ENCODE measurements at regions not wholly inside any gene's neighbourhood (a gene's known extent, or its start where the extent isn't known, plus 50 kb on each side); places are given as distances from the start of the nearest gene placed in this dataset.

- no peaks in the 10 kb centered on the region for H3K27me3 ChIP-seq (ENCODE audit: control insufficient read depth, insufficient read depth, low read length)
- no peak overlapping the region for H3K4me3 ChIP-seq (ENCODE audit: low read length in 3 of 3)
- no peak overlapping the region for H3K27ac ChIP-seq (ENCODE audit: low read depth in 2 of 2, low read length in 2 of 2)
- H3K4me1 ChIP-seq (ENCODE audit: control insufficient read depth in 2 of 3, insufficient read depth in 2 of 3, low read depth in 1 of 3, low read length in 3 of 3), result no peaks in the 10 kb centered on the region
- no peak overlapping the region for H3K9ac ChIP-seq (ENCODE audit: low read length in 3 of 3)
- intact Hi-C loops (cut with DNase I), result no loop called here
- H3K36me3 ChIP-seq (ENCODE audit: control insufficient read depth in 2 of 3, insufficient read depth in 3 of 3, low read length in 3 of 3), result no peaks in the 10 kb centered on the region
- DNase-seq (no peak), FAIRE-seq (no peak)
- no peaks in the 10 kb centered on the region for H3K9me3 ChIP-seq (ENCODE audit: control insufficient read depth in 2 of 3, insufficient read depth in 1 of 3, low read length in 3 of 3)
- TF ChIP-seq CTCF (IDR thresholded peaks at IDR 0.05; ENCODE audit: borderline replicate concordance, extremely low read depth, insufficient read depth), result no peak
Measured at GRCh38 chr12:125538401-125539199, 473.4 kb downstream of the AACS start.

- Histone ChIP-seq H3K9ac (ENCODE audit: low read length in 3 of 3) (no peak overlapping the region), H3K27me3 (ENCODE audit: control insufficient read depth, insufficient read depth, low read length) (no peaks in the 10 kb centered on the region), H3K4me1 (ENCODE audit: control insufficient read depth in 2 of 3, insufficient read depth in 2 of 3, low read depth in 1 of 3, low read length in 3 of 3) (no peaks in the 10 kb centered on the region), H3K9me3 (ENCODE audit: control insufficient read depth in 2 of 3, insufficient read depth in 1 of 3, low read length in 3 of 3) (no peaks in the 10 kb centered on the region), H3K27ac (ENCODE audit: low read depth in 2 of 2, low read length in 2 of 2) (no peak overlapping the region), H3K36me3 (ENCODE audit: control insufficient read depth in 2 of 3, insufficient read depth in 3 of 3, low read length in 3 of 3) (no peaks in the 10 kb centered on the region), H3K4me3 (ENCODE audit: low read length in 3 of 3) (no peak overlapping the region)
- intact Hi-C loops (cut with DNase I), result no loop called here
- no peak for TF ChIP-seq CTCF (IDR thresholded peaks at IDR 0.05; ENCODE audit: borderline replicate concordance, extremely low read depth, insufficient read depth)
- DNase-seq (no peak), FAIRE-seq (no peak)
Measured at GRCh38 chr12:125540580-125541204, 475.5 kb downstream of the AACS start.

- DNase-seq (no peak), FAIRE-seq (no peak)
- no peak overlapping the region for H3K27ac ChIP-seq (ENCODE audit: low read depth in 2 of 2, low read length in 2 of 2)
- H3K4me1 ChIP-seq (ENCODE audit: control insufficient read depth in 2 of 3, insufficient read depth in 2 of 3, low read depth in 1 of 3, low read length in 3 of 3), result no peaks in the 10 kb centered on the region
- H3K27me3 ChIP-seq (ENCODE audit: control insufficient read depth, insufficient read depth, low read length), result no peaks in the 10 kb centered on the region
- TF ChIP-seq CTCF (IDR thresholded peaks at IDR 0.05; ENCODE audit: borderline replicate concordance, extremely low read depth, insufficient read depth), result no peak
- H3K9ac ChIP-seq (ENCODE audit: low read length in 3 of 3), result no peak overlapping the region
- intact Hi-C loops (cut with DNase I), result no loop called here
- H3K9me3 ChIP-seq (ENCODE audit: control insufficient read depth in 2 of 3, insufficient read depth in 1 of 3, low read length in 3 of 3), result peaks cover 0 to 3% (median 0%) of the 10 kb centered on the region in 3 donors
- H3K36me3 ChIP-seq (ENCODE audit: control insufficient read depth in 2 of 3, insufficient read depth in 3 of 3, low read length in 3 of 3), result no peaks in the 10 kb centered on the region
- H3K4me3 ChIP-seq (ENCODE audit: low read length in 3 of 3), result no peak overlapping the region
Measured at GRCh38 chr12:125544960-125545359, 479.7 kb downstream of the AACS start.
